Astrocyte (in vitro differentiated cells and primary cell): ENCODE measurements at regions not wholly inside any gene's neighbourhood (a gene's known extent, or its start where the extent isn't known, plus 50 kb on each side); places are given as distances from the start of the nearest gene placed in this dataset.

ENCODE experiments used
- CTCF ChIP-seq: IDR thresholded peaks from 2 replicates; pipeline ENCODE4 v1.5.1; 2011; ENCODE audit warnings: low read depth, mild to moderate bottlenecking, inconsistent platforms, low read length, moderate library complexity; ENCODE audit not compliant: insufficient read depth
- EZH2 ChIP-seq: IDR thresholded peaks from 2 replicates; pipeline ENCODE4 v1.6.1; 2012; ENCODE audit warnings: mild to moderate bottlenecking, low read length, inconsistent platforms; ENCODE audit not compliant: insufficient read depth

- TF ChIP-seq CTCF (no peak), EZH2 (no peak)
These were observed 913.5 kb upstream of the LRRN3 start for GRCh38 chr7:110177463-110177862.
